ENCODE measurements at regions not wholly inside any gene's neighbourhood (a gene's known extent, or its start where the extent isn't known, plus 50 kb on each side); places are given as distances from the start of the nearest gene placed in this dataset.
"Not testable (repeated sequence)": the region's sequence is repeated elsewhere in the genome, so short reads cannot be mapped to it uniquely, and the experiment has no call there.

DNA sequence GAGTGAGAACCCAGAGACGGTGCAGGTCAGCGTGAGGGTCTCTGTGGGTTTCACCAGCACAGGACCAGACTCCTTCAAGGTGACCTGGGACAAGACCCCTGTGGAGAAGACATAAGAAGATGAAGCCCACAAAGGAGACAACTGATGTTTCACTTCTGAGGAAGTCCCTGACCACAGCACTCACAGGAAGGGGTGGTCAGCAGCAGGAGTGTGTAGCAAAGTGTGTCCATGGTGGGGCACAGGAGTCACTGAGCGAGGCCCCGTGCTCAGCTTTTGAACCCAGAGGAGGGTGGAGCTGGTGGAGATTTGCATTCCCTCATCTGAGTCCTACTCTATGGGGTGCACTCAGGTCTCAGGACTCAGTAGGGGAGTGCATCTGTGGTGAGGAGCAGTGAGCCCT lies 775.2 kb downstream of the TMEM121 start:
- TF ChIP-seq, protein P1, sequence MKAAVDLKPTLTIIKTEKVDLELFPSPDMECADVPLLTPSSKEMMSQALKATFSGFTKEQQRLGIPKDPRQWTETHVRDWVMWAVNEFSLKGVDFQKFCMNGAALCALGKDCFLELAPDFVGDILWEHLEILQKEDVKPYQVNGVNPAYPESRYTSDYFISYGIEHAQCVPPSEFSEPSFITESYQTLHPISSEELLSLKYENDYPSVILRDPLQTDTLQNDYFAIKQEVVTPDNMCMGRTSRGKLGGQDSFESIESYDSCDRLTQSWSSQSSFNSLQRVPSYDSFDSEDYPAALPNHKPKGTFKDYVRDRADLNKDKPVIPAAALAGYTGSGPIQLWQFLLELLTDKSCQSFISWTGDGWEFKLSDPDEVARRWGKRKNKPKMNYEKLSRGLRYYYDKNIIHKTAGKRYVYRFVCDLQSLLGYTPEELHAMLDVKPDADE (IDR thresholded peaks at IDR 0.05): not testable (repeated sequence)
- TF ChIP-seq JUNB (IDR thresholded peaks at IDR 0.05; ENCODE audit: unreplicated experiment): not testable (repeated sequence)
